Gastroesophageal sphincter (tissue), 3 donors: ENCODE measurements at regions not wholly inside any gene's neighbourhood (a gene's known extent, or its start where the extent isn't known, plus 50 kb on each side); places are given as distances from the start of the nearest gene placed in this dataset.

Experiments
- POLR2A ChIP-seq, 2 donors: fragments of 450-650 bp; IDR thresholded peaks; one replicate each; pipeline ENCODE4 v1.6.1; 2017; ENCODE audit warnings: antibody characterized with exemption in 2 of 2, mild to moderate bottlenecking in 2 of 2, moderate library complexity in 1 of 2
- TF ChIP-seq, protein P1 (sequence below), 4 experiments: fragments of 200-600 bp in 2 of 4; fragments of 450-650 bp in 2 of 4; sonication (generic) in 1 of 4; IDR thresholded peaks; one replicate each; pipeline ENCODE4 v1.5.1; 2017 to 2019; ENCODE audit warnings: antibody characterized with exemption in 4 of 4, mild to moderate bottlenecking in 2 of 4, moderate library complexity in 2 of 4

DNA sequence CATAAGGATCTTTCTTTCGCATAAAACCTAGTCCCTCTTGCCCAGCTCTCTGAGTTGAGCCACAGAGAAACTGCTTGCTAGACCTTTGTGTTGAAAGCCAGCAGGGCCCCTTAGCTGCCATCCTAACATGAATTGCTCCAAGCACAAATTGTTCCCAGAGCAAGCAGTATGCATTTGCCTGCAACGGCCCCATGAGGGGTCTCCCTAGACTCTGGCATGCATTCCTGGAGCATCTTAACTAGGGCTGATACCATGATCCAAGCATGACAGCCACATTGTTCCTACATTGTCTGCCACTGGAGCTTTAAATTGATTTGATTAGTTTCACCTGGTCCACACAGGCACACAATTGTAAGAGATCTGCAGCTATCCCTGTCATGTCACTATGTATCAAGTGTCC is 428.1 kb downstream of the TAFA4 start:
- TF ChIP-seq, protein P1, sequence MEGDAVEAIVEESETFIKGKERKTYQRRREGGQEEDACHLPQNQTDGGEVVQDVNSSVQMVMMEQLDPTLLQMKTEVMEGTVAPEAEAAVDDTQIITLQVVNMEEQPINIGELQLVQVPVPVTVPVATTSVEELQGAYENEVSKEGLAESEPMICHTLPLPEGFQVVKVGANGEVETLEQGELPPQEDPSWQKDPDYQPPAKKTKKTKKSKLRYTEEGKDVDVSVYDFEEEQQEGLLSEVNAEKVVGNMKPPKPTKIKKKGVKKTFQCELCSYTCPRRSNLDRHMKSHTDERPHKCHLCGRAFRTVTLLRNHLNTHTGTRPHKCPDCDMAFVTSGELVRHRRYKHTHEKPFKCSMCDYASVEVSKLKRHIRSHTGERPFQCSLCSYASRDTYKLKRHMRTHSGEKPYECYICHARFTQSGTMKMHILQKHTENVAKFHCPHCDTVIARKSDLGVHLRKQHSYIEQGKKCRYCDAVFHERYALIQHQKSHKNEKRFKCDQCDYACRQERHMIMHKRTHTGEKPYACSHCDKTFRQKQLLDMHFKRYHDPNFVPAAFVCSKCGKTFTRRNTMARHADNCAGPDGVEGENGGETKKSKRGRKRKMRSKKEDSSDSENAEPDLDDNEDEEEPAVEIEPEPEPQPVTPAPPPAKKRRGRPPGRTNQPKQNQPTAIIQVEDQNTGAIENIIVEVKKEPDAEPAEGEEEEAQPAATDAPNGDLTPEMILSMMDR (IDR thresholded peaks at IDR 0.05), result no peak
- TF ChIP-seq POLR2A (IDR thresholded peaks at IDR 0.05), result no peak
